Fibroblast of mammary gland (primary cell): ENCODE measurements at regions not wholly inside any gene's neighbourhood (a gene's known extent, or its start where the extent isn't known, plus 50 kb on each side); places are given as distances from the start of the nearest gene placed in this dataset.
A peak's percentile ranks its signal among the peaks of the same experiment; 100 is the strongest.

Experiments used
- DNase-seq: peaks from one replicate; pipeline ENCODE4 v3.0.0-alpha.2; 2010; ENCODE audit warnings: low read depth
- H3K4me3 ChIP-seq: 2 replicates; pipeline ENCODE4 v1.5.1; 2011; ENCODE audit warnings: low read depth, mild to moderate bottlenecking, low read length, moderate library complexity; ENCODE audit not compliant: control insufficient read depth
- TF ChIP-seq, protein P1 (sequence below): conservative IDR thresholded peaks from 2 replicates; pipeline ENCODE4 v1.5.1; 2011; ENCODE audit warnings: low read depth, low read length, inconsistent platforms; ENCODE audit not compliant: control insufficient read depth, insufficient read depth

DNA sequence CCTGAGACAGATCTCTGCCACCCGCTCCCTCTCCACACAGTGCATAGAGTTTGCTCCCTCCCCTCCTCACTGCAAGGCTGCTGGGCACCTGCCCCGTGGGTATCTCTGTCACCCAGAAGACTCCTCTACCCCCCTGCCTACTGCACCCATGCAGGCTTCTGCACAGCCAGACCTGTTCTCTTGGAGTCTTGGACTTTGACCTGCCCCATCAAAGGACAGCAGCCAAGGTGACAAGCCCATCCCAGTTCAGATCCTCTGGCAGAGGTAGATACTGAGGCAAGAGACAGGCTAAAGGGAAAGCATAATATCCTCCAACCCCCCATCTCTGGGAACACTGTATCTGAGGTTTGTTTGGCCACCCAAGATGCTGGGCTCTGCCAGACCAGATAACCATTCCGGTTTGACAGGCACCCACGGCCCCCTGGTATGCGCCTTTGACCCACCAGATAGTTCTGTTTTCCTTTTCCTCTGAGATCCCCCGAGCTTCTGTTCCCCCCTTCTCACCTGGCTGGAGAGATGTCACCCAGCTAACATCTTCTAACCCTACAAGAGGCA is 239.6 kb downstream of the SOX9 start:
- TF ChIP-seq, protein P1, sequence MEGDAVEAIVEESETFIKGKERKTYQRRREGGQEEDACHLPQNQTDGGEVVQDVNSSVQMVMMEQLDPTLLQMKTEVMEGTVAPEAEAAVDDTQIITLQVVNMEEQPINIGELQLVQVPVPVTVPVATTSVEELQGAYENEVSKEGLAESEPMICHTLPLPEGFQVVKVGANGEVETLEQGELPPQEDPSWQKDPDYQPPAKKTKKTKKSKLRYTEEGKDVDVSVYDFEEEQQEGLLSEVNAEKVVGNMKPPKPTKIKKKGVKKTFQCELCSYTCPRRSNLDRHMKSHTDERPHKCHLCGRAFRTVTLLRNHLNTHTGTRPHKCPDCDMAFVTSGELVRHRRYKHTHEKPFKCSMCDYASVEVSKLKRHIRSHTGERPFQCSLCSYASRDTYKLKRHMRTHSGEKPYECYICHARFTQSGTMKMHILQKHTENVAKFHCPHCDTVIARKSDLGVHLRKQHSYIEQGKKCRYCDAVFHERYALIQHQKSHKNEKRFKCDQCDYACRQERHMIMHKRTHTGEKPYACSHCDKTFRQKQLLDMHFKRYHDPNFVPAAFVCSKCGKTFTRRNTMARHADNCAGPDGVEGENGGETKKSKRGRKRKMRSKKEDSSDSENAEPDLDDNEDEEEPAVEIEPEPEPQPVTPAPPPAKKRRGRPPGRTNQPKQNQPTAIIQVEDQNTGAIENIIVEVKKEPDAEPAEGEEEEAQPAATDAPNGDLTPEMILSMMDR = no peak
- no peak overlapping the region for H3K4me3 ChIP-seq
- DNase-seq = no peak

DNA sequence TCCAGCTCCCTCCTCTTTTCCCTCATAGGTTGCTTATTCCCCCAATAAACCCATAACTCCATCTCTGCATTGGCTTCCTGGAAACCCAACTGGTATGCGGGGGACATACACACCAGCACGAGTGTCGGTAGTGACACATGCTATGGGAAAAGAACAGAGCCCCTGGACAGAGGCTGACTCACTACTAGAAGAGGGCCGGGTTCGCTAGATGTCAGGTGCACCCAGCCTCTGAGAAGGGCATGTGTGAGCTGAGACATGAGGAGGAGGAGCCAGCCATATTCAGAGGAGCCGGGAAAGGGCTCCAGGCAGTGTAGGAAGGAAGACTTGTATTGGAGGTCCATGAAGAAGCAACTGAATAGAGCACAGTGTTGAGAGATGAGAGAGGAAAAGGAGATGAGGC is 241.1 kb downstream of the SOX9 start:
- DNase-seq = peak; percentile 61
- TF ChIP-seq, protein P1 = no peak
- no peak overlapping the region for H3K4me3 ChIP-seq

DNA sequence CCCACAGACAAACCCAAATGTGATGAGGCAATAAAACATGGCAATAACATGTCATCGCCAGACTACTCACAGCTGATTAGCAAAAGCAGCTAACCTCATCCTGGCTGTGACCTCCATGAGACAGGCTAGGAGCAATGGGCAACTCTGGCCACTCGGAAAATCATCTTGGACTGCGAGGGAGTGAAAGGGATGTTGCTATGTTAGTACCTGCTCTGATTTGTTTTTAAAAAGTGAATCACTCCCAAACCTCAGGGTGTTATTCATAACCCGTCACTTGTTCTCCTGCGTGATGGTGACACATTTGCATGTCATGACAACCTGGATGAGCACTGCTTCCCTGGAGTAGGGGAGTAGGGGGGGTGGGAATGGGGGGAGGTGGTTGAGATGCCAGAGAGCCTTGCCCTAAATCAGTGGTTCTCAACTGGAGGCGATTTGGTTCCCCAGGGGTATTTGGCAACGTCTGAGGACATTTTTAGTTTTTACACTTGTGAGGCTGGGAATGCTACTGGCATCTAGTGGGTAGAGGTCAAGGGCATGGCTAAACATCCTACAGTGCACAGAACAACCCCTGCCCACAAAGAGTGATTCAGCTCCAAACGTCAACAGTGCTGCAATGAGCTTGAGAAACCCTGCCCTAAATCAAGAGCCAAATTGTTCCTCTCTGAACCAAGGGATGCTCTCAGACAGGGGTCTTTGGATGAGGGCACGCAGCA is 241.7 kb downstream of the SOX9 start:
- H3K4me3 ChIP-seq = no peak overlapping the region
- TF ChIP-seq, protein P1 = no peak
- DNase-seq = peak; percentile 93

DNA sequence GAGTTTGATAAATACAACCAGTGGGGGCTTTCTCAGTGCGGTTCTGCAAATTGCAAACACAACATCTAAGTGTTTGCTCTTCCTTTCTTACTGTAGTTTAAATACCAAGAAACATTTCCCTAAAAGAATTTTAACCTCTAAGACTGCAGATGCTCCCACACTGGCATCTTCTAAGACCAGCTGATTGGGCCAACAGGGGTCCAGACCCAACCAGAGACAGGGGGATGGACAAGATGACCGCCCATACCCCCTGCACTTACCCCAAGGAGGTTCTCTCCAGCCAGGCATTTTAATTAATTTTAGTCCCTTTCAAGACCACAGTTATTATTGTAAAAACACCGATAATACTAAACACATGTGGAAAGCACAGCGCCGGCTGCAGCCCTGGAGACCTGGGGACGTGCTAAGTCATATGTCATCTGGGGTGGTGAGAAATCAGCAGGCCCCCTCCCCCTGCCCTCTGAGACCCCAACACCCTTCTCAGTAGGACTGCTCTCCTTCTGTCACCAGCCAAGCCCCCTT is 242.3 kb downstream of the SOX9 start:
- no peak overlapping the region for H3K4me3 ChIP-seq
- DNase-seq = peak; percentile 54
- TF ChIP-seq, protein P1 = no peak

DNA sequence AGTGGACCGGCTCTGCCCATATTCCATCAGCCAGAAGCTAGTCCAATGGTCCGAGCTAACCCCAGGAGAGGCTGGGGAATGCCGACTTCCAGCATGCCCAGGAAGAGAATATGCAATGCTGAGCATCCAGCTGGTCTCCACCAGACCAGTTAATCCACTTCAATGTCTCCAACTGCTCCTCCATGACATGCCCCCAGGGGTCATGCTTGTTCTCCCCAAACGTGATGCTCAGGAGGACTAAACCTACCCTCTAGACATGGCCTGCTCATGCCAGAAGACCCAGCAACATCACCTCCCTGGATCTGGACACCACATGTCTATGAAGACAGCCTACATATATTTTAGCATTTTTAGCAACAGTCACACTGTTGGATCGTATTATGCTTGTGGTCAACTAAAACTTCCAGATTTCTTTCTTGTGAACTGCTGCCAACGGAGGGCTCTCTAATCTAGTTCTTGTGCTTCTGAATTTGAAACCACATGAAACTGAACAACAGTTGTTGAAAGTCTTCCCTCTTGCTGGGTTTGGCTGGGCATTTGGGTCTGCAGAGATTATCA is 245.1 kb downstream of the SOX9 start:
- H3K4me3 ChIP-seq = no peak overlapping the region
- TF ChIP-seq, protein P1 = peak; percentile 5
- peak; percentile 84 for DNase-seq

DNA sequence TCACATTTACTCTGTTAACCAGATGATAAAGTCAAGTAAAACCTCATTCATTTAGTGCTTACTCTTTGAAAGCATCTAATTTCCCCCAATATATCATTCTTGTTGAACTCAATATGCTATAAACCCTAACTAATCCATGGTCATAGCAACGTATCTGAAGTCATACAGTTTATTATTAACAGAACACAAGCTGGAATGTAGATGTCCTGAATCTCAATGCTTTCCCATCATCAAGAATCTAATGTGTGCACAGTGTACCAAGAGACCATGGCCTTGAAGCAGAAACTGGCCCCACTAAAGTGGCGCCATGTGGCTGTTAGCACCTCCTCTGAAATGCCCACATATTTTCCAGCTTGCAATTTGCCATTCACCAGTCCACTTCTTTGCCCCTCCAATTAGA is 245.8 kb downstream of the SOX9 start:
- no peak for DNase-seq
- no peak overlapping the region for H3K4me3 ChIP-seq
- TF ChIP-seq, protein P1 = no peak
